ENCODE measurements at regions not wholly inside any gene's neighbourhood (a gene's known extent, or its start where the extent isn't known, plus 50 kb on each side); places are given as distances from the start of the nearest gene placed in this dataset.

- TF ChIP-seq CHD1 (IDR thresholded peaks at IDR 0.05; ENCODE audit: low read depth, low read length) (no peak), ELK1 (IDR thresholded peaks at IDR 0.05; ENCODE audit: borderline replicate concordance, low read depth, low read length) (no peak), NFE2L2 (IDR thresholded peaks at IDR 0.05; ENCODE audit: low read depth, low read length) (no peak), SMC3 (IDR thresholded peaks at IDR 0.05; ENCODE audit: low read depth, low read length) (no peak), RCOR1 (IDR thresholded peaks at IDR 0.05; ENCODE audit: insufficient replicate concordance, low read length) (no peak), MAZ (IDR thresholded peaks at IDR 0.05; ENCODE audit: borderline replicate concordance, low read depth, low read length) (no peak), MXI1 (IDR thresholded peaks at IDR 0.05; ENCODE audit: borderline replicate concordance, low read depth, low read length) (no peak), RFX5 (IDR thresholded peaks at IDR 0.05; ENCODE audit: low read depth, low read length) (no peak), RAD21 (IDR thresholded peaks at IDR 0.05; ENCODE audit: low read length) (no peak), CEBPB (IDR thresholded peaks at IDR 0.05; ENCODE audit: low read depth, low read length) (no peak), USF2 (IDR thresholded peaks at IDR 0.05; ENCODE audit: low read depth, low read length) (no peak), MAFK (IDR thresholded peaks at IDR 0.05; ENCODE audit: low read depth, low read length) (no peak), FOS (IDR thresholded peaks at IDR 0.05; ENCODE audit: low read depth, low read length) (no peak), CTCF (conservative IDR thresholded peaks at IDR 0.05; ENCODE audit: low read depth, low read length) (no peak), BHLHE40 (IDR thresholded peaks at IDR 0.05; ENCODE audit: low read depth, low read length) (no peak), POLR2A (IDR thresholded peaks at IDR 0.05; ENCODE audit: low read depth, low read length) (no peak)
- BruUV-seq (replicated peaks): no TSS peak
- H3K9me1 ChIP-seq (ENCODE audit: insufficient read depth, low read length): no peaks in the 10 kb centered on the region
- no peak overlapping the region for H2AK5ac ChIP-seq (ENCODE audit: low read depth, low read length)
- no peaks in the 10 kb centered on the region for H4K20me1 ChIP-seq (ENCODE audit: insufficient read depth, low read length)
- H4K8ac ChIP-seq (ENCODE audit: low read depth in 2 of 2, low read length in 2 of 2): no peak overlapping the region
- ChIA-PET POLR2A (ENCODE audit: unreplicated experiment) (no interaction called here), CTCF (no interaction called here)
- H3K4me2 ChIP-seq (ENCODE audit: low read depth, low read length): no peak overlapping the region
- no peak overlapping the region for H2AK9ac ChIP-seq (replicated peaks; ENCODE audit: low read depth, low read length, poor library complexity)
- 88% methylated on average over 1 of the region's 5 CpGs; no CpG with 5 or more reads in 1 of the 2 experiments for WGBS, 2 experiments (ENCODE audit: extremely low coverage in 2 of 2, insufficient read length in 1 of 2)
- in situ Hi-C loops (cut with MboI; ENCODE audit: low sequenced_read_pairs): no loop called here
- no peak overlapping the region for H3K56ac ChIP-seq (ENCODE audit: extremely low read depth, insufficient read depth, low read length)
- no peak overlapping the region for H2BK120ac ChIP-seq (ENCODE audit: low read depth, low read length)
- no peak overlapping the region for H3K9ac ChIP-seq (ENCODE audit: low read depth, low read length)
- H4K91ac ChIP-seq (ENCODE audit: insufficient read depth, low read depth, low read length): no peak overlapping the region
- no peak overlapping the region for H3K27ac ChIP-seq (ENCODE audit: insufficient read depth, low read length)
- H2BK20ac ChIP-seq (ENCODE audit: low read depth, low read length): no peak overlapping the region
- no peak overlapping the region for H3K4me3 ChIP-seq (ENCODE audit: insufficient read depth, low read depth, low read length)
- no peaks in the 10 kb centered on the region for H3K36me3 ChIP-seq (ENCODE audit: control insufficient read depth, insufficient read depth, low read length)
- no peak overlapping the region for H3K4ac ChIP-seq (ENCODE audit: low read depth, low read length)
- no peak overlapping the region for H3K18ac ChIP-seq (ENCODE audit: low read depth, low read length)
- no peaks in the 10 kb centered on the region for H3K79me1 ChIP-seq (ENCODE audit: low read depth in 1 of 2, low read length in 2 of 2)
- no peak overlapping the region for H3K14ac ChIP-seq (replicated peaks; ENCODE audit: low read depth, low read length)
- no peak overlapping the region for H2BK15ac ChIP-seq (ENCODE audit: low read depth, low read length)
- intact Hi-C loops (cut with micrococcal nuclease): no loop called here
- H2AFZ ChIP-seq (replicated peaks; ENCODE audit: low read length, poor library complexity): no peak overlapping the region
- peaks cover 12% of the 10 kb centered on the region for H3K27me3 ChIP-seq (ENCODE audit: control insufficient read depth, insufficient read depth, low read length)
- no peak overlapping the region for H2BK5ac ChIP-seq (ENCODE audit: low read depth, low read length, poor library complexity, severe bottlenecking)
- no peak overlapping the region for H3K23ac ChIP-seq (ENCODE audit: low read depth, low read length)
- no peaks in the 10 kb centered on the region for H3K9me3 ChIP-seq (ENCODE audit: control insufficient read depth, insufficient read depth, low read length)
- ATAC-seq (ENCODE audit: low read depth): no peak
- no peak for DNase-seq
- dilution Hi-C loops (cut with HindIII; ENCODE audit: low sequenced_read_pairs, unreplicated experiment): no loop called here
- no peak overlapping the region for H4K5ac ChIP-seq (ENCODE audit: low read depth, low read length)
- H3K4me1 ChIP-seq (ENCODE audit: control insufficient read depth, insufficient read depth, low read length): no peaks in the 10 kb centered on the region
Measured at GRCh38 chr3:72114773-72115172, 329.8 kb upstream of the PROK2 start.

Data from IMR-90 (cell line).